ENCODE measurements at regions not wholly inside any gene's neighbourhood (a gene's known extent, or its start where the extent isn't known, plus 50 kb on each side); places are given as distances from the start of the nearest gene placed in this dataset.

- no peak for DNase-seq
These were observed 53.9 kb upstream of the SALL3 start for GRCh38 chr18:78925557-78926242.

- no peak for DNase-seq
These were observed 53.4 kb upstream of the SALL3 start for GRCh38 chr18:78926243-78926615.

GRCh38 chr18:78927156-78927555 lies 52.5 kb upstream of the SALL3 start:
- no peak for DNase-seq

GRCh38 chr18:78927616-78928015 lies 52.0 kb upstream of the SALL3 start:
- DNase-seq, result no peak

DNA sequence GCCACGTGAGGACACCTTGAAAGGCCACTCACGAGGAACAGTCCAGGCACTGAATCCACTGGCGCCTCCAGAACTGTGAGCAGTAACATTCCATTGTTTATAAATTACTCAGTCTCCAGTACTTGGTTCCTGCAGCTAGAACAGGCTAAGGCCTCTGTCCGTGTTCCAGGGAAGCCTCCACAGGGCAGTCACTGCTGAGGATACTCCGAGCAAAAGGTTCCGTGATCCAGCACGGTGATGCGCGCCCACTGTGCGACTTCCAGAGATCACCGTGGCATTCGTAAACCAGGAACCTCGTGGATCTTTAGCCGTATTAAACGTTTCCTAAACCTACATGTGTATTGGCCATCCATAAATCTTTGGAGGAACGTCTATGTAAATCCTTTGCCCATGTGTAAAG lies 51.5 kb upstream of the SALL3 start:
- no peak for DNase-seq

DNA sequence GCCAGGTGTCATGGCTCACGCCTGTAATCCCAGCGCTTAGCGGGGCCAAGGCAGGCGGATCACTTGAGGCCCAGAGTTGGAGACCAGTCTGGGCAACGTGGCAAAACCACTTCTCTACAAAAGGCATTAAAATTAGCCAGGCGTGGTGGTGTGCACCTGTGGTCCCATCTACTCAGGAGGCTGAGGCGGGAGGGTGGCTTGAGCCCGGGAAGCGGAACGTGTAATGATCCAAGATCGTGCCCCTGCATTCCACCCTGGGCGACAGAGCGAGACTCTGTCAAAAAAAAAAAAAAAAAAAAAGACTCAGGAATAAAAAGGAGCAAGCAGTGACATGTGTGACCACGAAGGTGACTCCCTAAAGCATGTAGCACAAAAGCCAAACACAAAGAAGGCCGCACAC lies 50.1 kb upstream of the SALL3 start:
- no peak for DNase-seq

All from NCI-H187 (cell line).